ENCODE measurements at regions not wholly inside any gene's neighbourhood (a gene's known extent, or its start where the extent isn't known, plus 50 kb on each side); places are given as distances from the start of the nearest gene placed in this dataset.

- TF ChIP-seq CTCF (IDR thresholded peaks at IDR 0.05; ENCODE audit: low read length) (no peak), EZH2 (IDR thresholded peaks at IDR 0.05; ENCODE audit: borderline replicate concordance, low read length) (no peak)
Observed at GRCh38 chr16:52851211-52851740, 201.4 kb downstream of the CHD9NB start.

All from OCI-LY1 (cell line).